GM19452 (cell line): ENCODE measurements at regions not wholly inside any gene's neighbourhood (a gene's known extent, or its start where the extent isn't known, plus 50 kb on each side); places are given as distances from the start of the nearest gene placed in this dataset.

Source experiments
- ATAC-seq: cut with Tn5 transposase; IDR thresholded peaks from one replicate; pipeline ENCODE4 v1.9.1; 2021; ENCODE audit not compliant: unreplicated experiment

DNA sequence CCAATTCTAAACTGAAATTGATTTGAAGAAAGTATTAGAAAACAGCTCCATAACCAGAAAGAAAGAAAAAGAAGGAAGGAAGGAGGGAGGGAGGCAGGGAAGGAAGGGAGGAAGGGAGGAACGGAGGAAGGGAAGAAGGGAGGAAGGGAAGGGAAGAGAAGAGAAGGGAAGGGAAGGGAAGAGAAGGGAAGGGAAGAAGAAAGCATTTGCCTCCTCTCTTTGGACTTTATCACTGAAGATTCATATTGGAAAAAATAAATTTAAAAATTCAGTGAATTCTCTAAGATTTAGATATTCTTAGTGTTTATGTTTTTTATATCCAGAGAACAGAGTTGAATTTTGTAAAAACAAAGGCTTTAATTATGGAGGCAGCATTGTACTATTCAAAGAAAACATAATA lies 68.5 kb upstream of the NXT1 start:
- no peak for ATAC-seq

DNA sequence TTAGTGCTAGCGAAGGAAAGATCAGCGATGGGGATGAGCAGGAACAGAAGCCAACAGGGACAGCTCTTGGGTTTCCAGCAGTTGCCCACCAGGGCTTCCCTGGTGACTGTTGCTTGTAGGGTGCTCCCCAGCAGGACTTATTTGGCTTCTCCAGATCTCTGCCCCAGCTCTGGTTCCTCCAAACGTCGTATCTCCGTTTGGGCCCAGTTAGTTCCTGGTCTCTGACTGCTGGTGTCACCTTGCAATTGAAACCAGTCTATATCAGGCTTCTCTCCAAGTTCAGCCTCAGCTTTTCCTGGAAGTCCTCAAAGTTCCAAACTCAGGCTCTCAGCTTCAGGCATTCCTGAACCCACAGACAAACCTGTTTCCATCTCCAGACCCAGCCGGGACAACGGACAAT lies 70.8 kb upstream of the NXT1 start:
- ATAC-seq: no peak

DNA sequence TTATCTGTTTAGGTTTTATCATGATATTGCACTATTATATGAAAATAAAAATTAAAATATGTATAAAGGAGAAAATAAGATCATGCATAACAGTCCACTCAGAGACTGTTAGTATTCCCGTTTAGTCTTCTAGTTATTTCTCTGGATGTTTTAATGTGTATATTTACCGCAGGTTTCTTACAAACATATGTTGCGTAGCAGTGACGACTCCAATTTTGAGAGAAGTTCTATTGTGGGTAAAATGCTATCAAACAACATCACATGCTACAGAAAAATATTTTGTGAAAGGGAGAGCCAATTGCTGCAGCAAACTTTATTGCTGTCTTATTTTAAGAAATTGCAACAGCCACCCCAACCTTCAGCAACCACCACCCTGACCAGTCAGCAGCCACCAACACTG lies 72.4 kb upstream of the NXT1 start:
- no peak for ATAC-seq

DNA sequence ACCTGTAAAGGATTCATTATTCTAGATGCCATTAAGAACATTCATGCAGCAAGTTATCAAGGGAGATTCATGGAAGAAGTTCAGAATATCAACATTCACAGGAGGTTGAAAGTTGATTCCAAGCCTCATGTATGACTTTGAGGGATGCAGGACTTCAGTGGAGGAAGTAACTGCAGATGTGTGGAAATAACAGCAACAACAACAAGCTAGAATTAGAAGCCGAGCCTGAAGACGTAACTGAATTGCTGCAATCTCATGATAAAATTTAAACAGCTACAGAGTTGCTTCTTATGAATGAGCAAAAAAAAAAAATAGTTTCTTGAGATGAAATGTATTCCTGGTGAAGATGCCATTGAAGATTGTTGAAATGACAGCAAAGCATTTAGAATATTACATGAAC lies 73.3 kb upstream of the NXT1 start:
- no peak for ATAC-seq

DNA sequence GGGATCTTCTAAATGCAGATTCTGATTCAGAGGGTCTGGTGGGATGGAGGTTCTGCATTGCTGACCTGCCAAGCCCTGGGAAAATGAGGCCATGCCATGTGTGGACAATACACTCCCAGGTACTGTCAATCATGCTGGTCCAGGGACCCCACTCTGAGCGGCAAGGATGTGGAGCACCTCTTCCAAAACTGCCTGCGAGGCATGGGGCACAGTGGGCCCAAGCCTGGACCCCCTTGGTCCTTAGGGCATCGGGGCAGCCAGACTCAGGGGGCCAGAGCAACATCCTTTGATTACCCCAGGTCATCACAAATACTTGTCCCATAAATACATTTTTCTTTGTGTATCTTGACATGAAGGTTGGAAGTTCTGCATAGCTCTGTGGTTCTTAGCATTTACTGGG lies 76.8 kb upstream of the NXT1 start:
- no peak for ATAC-seq

DNA sequence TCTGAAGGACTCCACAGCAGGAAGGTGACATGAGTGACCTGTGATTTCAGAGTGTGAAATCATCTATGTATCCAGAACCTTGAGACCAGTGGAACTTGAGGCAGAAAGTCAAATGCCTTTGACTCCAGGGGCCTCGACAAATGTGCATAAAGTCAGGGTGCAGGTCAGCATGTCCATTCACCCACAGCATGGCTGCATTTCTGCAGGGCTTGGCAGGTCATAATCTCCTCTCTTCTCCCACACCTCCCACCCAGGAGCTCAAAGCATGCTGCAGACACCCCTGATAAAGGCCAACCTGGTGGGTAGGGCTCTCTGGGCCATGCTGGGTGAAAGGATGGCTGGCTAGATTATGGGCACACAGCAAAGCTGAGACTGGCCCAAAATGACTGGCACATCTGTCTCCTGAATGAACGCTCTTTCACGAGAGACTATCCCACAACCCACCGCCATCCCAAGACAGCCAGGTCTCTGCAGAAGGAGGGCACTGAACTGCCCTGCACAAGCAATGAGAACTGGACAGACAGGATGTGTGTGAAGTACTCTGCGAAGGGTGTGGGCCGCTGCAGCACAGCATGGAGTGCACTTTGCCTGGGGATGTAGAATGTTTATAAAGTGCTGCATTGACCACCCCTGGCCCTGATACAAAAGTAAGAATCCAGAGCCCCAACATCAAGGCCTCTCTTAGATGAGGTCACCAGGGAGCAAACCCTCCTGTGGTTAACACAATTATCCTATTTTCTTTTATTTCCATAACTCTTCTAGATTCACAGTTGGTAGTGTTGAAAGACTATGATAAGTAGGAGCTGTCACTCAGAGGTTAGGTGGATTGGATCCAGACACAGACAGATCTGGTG lies 78.2 kb upstream of the NXT1 start:
- no peak for ATAC-seq

DNA sequence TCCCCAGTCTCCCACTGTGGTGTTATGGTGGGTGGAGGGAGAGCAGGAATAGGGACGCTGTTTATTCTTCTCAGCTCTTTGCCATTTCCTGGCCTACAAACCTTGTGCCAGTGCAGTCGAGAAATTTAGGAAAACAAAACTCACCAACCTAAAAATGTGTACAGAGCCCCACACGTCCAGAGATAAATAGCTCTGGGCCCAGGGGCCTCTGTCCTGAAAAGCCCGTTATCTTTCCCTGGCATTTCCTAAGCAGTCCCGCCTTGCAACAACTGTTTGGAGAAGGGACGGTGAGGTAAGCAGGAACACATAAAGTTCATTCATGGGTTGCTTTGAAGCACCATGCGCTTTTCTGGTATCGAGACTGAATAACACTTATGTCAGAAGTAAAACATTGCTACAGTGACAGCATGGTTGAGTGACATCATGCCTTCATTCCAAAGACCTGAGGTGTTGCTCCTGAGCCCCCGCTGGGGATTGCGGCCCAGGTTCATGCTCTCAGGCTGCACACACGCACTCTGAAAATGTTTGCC lies 80.1 kb upstream of the NXT1 start:
- ATAC-seq: no peak

DNA sequence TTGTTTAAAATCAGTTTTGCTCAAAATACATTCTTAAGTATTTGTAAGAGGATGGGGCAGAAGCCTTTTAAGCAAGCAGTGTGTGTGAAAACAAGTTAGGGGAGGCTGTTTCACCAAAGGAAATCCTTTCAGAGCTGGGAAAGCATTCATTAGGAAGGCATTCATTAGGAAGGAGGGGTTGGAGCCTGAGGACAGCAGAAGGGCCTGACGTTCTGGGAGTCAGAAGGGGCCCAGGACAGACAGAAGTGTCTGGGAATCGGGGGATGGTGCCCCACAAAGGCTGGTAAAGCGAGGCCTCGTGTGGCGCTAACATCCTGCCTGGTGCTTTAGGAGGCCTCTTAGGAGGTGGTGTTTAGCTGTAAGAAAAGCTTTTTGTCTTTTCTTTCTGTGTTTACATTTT lies 80.6 kb upstream of the NXT1 start:
- no peak for ATAC-seq

DNA sequence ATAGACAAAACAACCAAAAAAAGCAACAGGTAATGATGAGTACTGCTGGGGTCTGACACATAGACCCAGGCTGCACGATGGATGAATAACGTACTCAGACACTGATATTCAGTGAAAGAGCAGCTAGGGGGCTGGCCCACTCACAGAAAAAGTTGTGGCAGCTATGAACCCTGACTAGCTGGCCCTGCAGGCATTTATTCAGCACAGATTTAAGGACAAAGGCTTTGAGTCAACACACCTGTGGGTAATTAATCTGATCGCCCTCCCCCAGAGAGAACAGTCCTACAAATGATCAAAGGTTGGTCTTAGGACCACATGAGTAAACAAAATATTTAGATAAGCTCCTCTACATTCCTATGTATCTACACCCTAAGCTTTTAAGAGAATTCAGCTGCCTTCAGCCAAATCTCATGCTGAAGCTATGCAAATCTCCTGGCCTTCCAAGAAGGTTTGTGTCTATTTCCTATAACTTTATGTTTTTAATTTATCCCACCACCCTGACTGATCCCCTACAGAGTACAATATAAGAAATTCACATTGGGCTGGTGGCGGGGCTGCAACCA lies 81.7 kb upstream of the NXT1 start:
- no peak for ATAC-seq

DNA sequence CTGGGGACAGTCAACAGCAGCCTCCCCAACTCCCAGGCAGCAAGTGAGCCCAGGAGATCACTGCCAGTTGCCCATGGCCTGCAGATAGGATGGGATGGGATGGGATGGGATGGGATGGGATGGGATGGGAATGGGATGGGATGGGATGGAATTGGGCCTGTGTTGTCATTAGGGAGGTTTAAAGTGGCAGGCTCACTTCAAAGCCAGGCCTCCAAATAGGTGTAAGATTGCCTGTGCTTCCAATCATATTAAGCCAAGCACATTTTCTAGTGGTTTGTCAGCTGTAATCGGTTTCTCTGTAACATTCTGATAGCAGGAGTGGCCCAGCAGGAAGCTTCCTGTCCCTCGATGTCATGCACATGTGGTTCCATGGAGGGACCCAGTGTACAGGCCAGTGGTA lies 82.7 kb upstream of the NXT1 start:
- ATAC-seq: no peak

DNA sequence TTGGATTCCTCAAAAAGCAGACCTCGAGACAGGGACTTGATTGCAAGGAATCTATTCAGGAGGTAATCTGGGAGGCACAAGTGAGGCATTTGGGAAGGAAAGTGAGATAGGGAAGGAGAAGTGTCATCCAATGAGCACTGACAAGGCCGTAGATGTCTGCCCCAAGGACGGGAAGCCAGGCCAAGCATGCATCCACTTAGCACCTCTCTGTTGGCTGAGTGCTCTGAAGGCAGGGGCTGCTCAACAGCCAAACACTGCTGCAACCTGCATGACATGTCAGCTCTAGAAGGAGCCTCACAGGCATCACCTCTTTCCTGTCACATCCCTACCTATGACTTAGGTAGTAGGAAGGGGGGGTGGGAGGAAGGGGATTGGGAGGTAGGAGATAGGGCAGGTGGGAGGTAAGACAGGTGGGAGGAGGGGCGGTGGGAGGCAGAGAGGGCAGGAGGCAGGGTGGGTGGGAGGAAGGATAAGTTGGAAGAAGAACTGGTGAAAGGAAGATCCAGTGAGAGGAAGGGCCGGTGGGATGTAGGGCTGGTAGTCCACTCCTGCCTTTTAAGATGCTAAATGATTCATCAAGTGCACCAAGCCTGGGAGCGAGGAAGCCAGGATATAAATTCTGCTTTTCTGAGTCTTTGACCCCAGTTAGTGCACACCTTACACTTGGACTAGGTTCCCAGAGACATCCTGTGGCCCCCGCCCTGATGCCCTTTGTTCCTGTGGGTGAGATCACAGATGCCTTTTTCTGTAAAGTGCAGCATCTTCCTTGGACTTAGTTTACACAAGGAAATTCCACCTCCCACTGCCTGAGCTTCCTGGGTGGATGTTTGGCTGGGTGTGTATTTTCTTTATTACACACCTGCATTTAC lies 83.8 kb upstream of the NXT1 start:
- no peak for ATAC-seq

DNA sequence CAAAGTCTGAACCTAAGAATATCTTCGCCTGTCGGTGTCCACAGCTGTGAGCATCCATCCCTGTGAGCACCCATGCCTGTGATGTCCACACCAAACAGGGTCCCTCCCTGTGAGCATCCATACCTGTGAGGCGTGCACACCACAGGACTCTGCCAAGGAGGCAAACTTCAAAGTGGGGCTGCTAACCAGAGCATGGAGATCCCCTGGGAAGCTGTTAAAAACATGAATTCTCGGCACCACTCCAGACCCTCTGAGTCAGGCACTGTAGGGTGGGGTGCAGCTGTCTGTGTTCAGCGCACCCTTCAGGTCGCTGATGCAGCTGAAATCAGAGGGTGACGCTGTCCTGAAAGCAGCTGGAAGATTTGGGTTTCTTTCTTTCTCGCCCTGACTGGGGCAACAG lies 85.4 kb upstream of the NXT1 start:
- ATAC-seq: no peak

DNA sequence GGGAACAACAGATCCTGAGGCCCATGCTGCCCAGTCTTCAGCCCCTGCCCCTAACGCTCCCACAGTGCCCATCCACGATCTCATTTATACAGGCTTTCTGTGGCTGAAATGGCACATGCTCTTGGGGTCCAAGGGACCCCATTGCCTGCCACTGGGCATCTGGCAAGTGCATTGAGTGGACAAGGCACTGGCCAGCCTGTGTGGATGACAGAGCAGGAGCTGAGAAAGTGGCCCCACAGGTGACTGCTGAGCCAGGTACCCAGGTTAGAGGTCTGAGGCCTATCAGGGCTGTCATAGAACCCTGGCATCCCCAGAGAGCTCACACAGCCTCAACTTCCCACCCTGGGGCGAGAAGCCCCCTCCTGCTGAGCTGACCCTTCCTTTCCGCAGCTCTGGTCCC lies 86.0 kb upstream of the NXT1 start:
- no peak for ATAC-seq

DNA sequence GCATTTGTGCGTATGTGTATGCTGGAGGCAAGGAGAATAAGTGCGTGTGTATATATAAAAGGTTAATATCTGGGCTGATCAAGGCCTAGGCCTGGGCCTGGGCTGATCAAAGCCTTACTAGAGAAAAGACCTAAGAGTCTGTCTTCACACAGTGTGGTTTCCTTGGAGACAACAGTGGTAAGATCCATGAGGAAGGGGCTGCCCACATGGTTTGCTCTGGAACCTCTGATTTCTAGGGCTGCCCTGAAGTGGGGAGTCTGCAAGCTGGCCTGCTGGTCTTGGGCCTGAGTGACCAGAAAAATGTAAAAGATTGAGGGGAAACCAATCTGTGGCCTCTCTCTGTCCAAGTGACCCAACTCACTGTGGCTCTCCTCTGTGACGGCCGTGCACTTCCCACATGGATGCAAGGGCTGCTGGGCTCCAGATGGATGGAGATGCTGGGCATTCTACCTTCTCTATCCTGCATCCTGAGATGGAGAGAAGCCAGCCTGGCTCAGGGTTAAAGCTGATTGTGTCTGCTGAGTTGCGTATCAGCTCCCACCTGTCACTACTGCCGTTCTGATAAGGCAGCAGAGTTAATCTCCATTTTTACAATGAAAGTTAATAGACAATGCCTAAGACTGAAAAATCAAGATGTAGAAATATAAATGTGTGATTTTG lies 90.3 kb upstream of the NXT1 start:
- ATAC-seq: no peak

DNA sequence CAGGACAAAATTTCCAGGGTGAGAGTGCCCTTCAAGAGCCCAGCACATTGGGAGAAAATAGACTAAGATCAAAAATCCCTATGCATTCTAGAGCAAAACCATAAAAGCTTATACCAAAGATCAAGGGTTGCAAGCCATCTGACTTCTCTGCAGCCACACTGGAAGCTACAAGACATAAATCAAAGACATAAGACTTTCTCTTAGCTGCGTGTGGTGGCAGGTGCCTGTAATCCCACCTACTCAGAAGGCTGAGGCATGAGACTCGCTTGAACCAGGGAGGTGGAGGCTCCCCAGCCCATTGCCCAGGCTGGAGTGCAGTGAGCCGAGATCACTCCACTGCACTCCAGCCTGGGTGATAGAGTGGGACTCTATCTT lies 91.9 kb upstream of the NXT1 start:
- ATAC-seq: no peak

DNA sequence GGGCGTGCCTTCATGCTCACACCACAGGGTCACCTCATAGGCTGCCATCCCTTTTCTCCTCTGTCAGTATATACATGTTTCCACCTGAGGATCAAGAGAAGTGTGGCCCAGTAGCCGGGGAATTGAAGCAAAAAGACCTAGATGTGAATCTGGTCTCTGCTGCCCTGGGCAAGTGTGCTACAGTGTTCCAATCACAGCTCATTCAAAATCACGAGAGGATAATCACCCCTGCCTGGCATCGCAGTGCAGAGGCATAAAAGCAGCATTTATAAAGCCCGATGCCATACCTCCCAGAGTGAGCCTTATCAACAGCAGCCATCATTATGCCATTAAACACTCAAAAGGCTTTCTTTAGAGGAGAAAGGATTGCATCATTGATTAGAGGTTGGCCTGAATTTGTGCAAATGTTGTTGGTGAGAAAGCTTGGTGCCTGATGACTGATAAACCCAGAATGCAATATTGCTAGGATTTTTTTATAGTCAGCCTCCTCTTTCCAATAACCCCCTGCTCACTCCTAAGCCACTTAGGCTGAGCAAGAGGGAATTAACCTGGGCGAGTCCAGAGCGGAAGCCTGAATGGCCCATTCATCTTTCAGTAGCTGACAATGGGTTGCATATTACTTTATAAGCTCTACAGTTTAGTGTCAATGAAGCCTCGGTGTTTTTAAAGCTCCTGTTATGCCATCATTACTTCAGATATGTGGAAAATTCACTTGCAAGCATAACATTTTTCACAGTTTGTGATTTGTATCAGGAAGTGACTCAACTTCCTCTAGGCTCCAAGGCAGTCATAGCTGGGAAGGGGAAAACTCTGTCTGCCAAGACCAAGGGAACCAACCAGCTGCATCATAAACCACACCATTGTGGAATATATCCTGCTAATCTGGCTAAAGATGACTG lies 92.5 kb upstream of the NXT1 start:
- no peak for ATAC-seq

DNA sequence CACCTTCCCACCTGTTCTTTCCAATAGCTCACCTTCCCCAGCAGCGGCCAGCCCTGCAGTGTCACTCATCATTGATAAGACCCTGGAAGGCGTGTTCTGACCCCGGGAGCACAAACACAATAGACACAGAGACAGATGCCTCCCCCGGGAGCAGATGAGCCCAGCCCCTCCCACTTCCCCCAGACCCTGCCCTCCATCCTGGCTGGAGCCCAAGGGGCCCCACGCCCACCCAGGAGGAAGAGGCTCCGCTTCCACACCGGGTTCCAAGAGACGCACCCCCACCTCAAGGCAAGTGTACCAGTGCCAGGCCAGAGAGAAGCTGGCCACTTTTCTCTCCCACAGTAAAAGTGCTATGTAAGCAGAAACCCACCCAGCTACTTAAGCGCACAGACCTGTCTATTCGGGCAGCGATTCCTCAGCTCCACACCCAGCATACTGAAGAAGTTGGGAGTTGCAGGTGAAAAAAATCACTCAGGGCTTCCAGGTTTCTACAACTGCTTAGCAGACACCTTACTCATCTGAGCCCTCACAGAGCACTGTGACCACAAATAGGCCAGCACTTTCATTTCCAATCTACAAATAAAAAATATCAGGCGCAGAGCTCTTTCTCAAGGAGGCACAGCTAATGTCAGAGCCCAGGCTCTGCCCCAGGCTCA lies 93.4 kb upstream of the NXT1 start:
- ATAC-seq: no peak

DNA sequence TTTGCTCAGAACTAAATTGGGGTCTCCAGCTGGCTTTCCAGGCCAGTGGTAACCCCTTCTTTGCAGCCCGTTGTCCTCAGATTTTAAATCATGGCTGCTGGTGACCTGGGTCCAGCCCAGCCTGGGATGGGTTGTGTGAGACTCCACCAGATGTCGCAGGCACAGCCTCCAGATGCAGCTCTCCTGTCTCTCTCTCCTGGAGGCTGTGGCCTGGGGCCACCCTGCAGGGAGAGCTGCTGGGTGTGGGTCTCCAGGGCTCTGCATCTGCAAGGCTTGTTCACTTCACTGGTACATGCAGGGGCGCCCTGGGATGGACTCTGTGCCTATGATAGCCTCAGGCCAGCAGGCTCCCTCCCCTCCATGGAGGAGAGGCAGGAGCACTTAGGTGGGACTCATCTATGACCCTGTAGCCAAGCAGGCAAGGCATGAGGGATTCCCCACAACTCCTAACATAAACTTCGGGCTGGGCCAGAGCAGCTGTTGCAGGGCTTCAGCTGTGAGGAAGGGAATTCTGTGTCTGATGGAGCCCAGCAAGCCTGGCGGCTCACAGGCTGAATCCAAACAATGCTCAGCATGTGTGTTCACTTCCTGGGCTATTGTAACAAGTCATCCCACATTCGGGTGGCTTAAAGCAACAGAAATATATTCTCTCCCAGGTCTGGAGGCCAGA lies 94.7 kb upstream of the NXT1 start:
- ATAC-seq: no peak

DNA sequence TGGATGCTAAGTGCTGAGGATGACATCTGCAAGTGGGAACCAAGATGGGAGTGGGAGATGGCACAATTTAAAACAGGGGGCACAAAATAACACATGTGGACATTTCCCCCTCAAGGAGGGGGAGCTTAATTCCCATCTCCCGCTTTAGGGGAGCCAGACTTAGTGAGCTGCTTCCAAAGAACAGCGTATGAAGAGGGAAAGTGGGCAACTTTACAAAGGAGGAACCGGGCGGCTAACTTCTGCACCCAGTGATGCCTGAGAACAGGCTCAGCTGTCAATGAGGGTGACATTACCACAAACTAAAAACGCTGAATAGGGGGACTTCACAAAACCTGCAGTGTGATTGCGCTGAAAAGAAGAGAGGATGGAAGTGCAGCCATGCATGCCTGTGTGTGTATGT lies 95.5 kb upstream of the NXT1 start:
- no peak for ATAC-seq
